HG02840 (cell line): ENCODE measurements at regions not wholly inside any gene's neighbourhood (a gene's known extent, or its start where the extent isn't known, plus 50 kb on each side); places are given as distances from the start of the nearest gene placed in this dataset.
"Not testable (repeated sequence)": the region's sequence is repeated elsewhere in the genome, so short reads cannot be mapped to it uniquely, and the experiment has no call there.

Source experiments
- ATAC-seq: cut with Tn5 transposase; IDR thresholded peaks from one replicate; pipeline ENCODE4 v1.9.1; 2021; ENCODE audit warnings: mild to moderate bottlenecking, moderate library complexity, moderate number of reproducible peaks; ENCODE audit not compliant: unreplicated experiment, low FRiP score

DNA sequence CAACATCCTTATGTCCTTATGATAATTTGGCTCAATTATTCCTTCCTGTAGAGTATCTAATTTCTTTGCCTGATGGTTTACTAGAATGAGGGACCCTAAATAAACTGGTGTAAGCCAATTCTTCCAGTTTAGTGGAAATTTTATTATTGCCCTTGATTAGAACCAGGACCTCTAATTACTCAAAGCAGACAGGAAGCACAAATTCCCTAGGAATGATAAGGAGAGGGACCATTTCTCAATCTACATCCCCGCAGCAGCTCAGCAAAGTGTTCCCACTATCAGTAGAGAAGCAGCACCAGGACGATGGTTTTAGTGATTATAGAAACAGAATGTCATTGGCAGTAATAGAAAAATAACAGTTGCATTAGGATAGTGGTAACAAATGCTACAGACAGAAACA lies 97.1 kb downstream of the PLPPR4 start:
- no peak for ATAC-seq

DNA sequence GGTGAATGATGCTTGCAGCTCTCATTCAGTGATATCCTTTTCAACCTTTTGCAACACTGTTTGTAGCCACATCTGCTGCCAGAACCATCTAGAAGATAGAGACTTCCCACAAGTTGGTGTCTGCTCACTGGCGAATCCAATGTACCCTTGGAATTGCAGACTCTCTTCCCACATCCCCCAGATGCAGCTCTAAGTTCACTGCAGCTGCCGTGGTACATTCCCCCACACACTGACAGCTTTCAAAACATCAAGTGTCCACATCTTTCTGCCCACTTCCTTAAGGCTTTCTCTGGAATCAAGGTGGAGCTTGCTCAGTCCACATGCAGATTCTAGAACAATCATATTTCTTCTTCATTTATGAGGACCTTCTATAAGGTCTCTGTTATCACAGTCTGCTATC lies 99.2 kb downstream of the PLPPR4 start:
- no peak for ATAC-seq

DNA sequence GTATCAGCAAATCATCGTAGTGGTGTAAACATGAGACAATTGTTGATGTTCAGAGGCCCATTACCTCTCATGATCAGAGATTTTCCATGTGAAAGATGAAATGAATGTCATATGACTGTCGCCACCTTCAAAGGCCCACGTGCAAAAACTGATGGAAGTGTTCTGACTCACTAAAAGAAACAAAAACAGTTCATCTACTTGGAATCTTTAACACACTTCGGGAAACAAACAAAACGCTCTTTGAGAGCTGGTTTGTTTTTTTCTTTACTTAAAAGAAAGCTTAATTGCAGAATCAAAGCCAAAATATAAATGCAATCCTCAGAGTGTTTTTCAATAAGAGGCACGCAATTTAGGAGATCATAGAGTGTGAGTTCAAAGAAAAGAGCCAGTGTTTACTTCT lies 100.8 kb downstream of the PLPPR4 start:
- ATAC-seq, result no peak

DNA sequence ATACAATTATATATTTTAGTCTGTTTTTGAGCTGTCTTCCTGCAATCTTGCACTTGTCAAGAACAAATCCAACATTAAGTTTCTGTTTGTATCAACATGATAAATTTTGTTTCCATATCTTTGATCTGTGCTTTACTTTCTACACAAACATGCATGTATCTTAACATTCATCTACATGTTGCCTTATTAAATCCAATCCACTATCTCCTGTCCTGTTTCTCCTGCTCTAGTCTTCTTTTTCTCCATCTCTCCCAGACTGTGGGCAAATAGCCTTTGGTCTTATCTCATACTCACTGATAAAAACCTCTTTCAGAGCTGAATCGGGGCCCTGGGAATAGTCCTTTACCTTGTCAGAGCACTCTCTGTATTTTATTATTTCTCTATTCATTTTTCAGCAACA lies 101.3 kb downstream of the PLPPR4 start:
- no peak for ATAC-seq

DNA sequence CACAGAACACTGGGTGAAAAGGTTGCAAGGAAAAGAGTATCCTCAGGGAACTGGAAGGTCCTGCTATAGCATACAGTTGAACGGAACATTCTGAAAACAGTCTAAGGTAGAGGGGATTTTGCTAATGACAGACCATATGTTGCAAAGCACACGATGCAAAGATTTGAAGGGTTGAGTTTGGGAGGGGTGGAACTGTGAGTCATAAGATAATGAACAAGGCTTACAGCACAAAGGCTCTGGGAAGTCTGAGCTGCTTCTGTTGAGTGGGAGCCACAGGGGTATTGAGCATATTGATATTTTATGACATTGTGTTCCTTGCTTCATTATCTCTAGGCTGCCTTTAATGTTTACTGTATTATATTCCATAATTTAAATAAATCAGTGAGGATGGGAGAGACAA lies 104.9 kb downstream of the PLPPR4 start:
- ATAC-seq, result no peak

DNA sequence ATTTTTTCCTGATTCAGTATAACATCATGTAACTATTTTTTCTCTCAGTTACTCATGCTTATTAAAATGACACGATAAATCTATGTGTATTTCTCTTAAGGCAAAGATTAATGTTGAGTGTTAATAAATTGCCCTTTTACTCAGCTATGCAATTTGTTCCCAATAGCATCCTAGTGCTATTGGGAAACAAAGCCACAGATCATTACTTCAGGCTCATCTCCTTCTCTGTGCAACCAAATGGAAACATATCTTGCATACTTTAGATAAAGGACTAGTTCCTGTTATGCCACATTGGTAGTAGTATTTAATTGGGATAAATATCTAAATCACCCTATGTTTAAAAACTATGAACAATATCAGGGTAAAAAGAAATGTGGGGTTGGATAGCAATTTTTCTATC lies 106.2 kb downstream of the PLPPR4 start:
- ATAC-seq, result no peak

DNA sequence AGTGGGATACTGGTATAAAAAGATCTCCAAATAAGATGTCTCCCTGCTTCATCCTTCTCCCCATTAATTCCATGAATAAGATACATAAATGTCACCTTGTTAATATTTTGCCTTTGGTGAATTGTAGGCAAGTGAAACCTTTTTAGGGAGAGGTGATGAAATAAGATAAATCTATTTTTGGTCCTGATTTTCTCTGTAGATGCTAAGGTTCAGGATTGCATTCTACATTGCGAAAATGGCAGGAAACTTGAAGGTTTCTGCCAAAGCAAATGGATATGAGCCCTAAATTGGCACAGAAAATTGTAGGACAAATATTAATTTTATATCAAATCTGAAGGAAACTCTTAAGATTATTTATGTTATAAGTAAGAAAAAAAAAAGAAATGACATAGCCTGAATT lies 107.1 kb downstream of the PLPPR4 start:
- ATAC-seq, result no peak

DNA sequence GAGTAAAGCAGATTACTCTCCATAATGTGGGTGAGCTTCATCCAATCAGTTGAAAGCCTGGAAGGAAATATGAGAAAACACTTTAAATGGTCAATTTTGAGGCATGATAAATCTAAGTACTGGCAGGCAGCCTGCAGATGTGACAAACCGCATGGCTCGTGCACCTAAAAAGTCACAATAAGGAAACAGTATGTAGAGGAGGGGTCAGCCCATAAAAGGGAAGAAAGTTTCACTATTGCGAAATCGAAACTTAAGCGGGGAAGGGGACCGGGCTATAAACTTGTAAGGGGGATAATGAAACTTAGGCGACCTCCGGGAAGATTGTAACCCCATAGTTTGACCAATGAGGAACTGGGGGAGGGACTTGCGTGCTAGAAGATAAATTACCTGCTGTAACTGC lies 109.8 kb downstream of the PLPPR4 start:
- no peak for ATAC-seq

DNA sequence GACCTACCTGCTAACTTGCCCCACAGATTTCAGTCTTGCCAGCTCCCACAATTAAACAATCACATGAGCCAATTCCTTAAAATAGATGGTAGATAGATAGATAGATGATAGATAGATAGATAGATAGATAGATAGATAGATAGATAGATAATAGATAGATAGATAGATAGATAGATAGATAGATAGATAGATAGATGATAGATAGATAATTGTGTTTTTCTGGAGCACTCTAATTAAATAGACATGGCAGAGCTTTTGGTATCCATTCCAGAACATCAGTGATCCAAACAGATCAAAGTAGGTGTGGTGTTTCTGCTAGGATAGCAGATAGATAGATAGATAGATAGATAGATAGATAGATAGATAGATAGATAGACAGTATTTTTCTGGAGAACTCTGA lies 110.4 kb downstream of the PLPPR4 start:
- not testable (repeated sequence) for ATAC-seq

DNA sequence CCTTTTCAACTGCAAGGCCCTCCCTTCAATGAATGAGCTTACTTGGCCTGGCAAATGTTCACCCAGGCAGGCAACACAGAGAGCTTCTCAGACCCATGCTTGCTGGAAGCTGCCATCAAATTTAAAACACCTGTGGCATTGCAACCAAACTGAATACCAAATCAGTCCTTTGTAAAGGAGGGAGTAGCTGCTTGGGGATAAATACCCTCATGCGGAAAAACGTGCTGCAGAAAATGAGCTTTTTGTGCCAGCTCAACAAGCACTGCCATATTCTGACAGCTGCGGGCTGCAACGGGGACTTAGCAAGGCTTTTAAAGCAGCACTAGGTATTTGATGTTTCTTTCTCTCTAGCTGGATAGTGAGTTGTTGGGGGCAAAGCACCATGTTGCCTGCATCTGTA lies 119.7 kb downstream of the PLPPR4 start:
- no peak for ATAC-seq

DNA sequence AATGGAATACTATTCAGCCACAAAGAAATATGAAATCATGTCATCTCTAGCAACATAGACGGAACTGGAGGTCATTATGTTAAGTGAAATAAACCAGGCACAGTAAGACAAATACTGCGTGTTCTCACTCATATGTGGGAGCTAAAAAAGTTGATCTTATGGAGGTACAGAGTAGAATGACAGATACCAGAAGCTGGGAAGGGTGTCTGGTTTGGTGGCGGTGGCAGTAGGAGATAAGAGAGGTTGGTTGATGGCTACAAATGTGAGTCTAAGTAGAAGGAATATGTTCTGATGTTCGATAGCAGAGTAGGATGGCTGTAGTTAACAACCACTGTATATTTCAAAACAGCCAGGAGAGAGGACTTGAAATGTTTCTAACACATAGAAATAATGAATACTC lies 121.6 kb downstream of the PLPPR4 start:
- ATAC-seq, result no peak

DNA sequence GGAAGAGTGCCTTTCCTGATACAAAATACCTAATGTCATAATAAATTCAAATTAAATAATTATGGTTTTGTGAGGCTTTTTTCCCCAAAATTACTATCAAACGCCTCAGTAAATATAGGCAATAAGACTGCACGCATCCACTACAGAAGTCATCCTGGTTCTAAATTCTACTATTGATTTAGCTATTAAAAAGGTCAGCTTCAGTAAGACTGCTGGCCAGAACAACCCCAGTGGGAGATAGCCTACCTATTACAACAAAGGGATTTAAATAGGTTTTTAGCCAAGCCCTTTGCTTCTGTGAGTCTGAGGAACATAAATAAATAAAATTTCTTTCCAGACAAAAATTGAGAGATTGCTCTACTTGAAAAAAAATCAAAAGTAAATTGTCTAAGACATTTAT lies 132.1 kb downstream of the PLPPR4 start:
- no peak for ATAC-seq

DNA sequence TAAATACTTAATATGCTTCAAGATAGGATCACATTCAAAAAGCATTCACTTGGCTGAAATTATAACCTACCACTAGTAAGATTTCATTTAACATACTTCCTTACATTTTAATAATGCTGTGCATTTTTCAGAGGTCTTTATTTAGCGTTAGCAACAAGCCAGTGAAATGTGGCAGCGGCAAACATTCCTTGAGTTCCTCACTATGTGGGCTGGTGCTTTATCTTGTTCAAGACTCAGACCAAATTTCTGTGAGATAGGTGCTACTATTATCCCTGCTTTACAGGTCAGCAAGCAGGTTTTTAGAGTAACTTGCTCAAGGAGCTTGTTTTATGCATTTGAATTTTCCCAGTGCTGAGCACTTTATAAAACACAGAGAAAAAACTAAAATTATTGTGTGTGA lies 132.7 kb downstream of the PLPPR4 start:
- ATAC-seq, result no peak

DNA sequence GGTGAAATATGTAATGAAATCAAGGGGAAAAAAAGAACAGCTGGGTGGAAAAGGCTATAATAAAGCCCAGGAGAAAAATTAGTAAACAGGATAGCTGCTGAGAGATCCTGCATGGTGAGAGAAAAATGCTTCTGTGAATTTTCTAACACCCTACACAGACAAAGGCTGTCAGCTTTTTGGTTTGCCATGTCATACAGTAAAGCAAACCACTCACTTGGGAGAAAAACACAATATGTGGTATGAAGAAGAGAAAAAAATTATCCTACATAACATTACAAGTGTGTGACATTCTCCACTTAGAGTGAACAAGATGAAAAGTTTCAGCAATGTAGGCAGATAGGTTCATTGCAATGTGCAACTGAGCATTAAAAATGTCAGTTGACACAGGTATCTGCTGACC lies 133.6 kb downstream of the PLPPR4 start:
- no peak for ATAC-seq

DNA sequence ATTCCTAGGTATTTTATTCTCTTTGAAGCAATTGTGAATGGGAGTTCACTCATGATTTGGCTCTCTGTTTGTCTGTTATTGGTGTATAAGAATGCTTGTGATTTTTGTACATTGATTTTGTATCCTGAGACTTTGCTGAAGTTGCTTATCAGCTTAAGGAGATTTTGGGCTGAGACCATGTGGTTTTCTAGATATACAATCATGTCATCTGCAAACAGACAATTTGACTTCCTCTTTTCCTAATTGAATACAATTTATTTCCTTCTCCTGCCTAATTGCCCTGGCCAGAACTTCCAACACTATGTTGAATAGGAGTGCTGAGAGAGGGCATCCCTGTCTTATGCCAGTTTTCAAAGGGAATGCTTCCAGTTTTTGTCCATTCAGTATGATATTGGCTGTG lies 137.3 kb downstream of the PLPPR4 start:
- not testable (repeated sequence) for ATAC-seq

DNA sequence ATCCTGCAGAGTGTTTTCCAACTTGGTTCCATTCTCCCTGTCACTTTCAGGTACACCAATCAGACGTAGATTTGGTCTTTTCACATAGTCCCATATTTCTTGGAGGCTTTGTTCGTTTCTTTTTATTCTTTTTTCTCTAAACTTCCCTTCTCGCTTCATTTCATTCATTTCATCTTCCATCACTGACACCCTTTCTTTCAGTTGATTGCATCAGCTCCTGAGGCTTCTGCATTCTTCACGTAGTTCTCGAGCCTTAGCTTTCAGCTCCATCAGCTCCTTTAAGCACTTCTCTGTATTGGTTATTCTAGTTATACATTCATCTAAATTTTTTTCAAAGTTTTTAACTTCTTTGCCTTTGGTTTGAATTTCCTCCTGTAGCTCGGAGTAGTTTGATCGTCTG lies 140.1 kb downstream of the PLPPR4 start:
- ATAC-seq, result not testable (repeated sequence)

DNA sequence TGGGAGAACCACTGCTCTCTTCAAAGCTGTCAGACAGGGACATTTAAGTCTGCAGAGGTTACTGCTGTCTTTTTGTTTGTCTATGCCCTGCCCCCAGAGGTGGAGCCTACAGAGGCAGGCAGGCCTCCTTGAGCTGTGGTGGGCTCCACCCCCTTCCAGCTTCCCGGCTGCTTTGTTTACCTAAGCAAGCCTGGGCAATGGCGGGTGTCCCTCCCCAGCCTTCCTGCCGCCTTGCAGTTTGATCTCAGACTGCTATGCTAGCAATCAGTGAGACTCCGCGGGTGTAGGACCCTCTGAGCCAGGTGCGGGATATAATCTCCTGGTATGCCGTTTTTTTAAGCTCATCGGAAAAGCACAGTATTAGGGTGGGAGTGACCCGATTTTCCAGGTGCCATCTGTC lies 141.0 kb downstream of the PLPPR4 start:
- not testable (repeated sequence) for ATAC-seq

DNA sequence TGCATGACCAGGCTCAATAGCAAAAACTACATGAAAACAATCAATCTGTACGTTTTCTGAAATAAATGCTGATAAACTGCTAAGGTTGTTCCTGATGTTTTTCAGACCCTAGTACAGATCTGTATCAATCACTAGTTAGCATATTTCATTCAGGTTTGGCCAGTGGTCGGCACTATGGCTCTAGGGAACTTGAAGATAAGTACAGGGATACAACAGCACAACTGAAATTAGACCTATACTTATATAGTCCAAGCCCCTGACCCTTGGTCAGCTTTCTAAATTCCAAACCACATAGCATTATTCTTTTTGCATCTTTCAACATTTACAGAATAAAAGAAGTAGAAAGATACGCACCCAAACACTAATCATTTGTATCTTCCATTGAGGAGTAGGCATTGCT lies 142.7 kb downstream of the PLPPR4 start:
- no peak for ATAC-seq

DNA sequence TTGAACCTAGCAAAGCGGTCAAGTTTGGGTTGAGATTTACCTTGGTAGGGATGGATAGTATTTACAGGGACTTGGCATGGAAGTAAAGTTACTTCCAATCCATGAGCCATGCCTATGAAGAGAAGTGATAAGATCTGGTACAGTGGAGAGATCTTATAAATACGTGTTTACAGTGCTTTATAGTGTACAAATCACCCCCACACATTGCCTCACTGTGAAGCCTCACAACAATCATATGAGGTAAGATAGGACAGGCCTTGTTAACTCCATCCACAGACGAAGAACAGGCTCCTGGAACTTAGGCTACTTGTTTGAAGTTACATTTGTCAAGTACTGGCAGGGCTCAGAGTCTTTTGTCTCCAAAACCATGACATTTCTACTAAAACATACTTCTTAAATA lies 159.8 kb downstream of the PLPPR4 start:
- no peak for ATAC-seq

DNA sequence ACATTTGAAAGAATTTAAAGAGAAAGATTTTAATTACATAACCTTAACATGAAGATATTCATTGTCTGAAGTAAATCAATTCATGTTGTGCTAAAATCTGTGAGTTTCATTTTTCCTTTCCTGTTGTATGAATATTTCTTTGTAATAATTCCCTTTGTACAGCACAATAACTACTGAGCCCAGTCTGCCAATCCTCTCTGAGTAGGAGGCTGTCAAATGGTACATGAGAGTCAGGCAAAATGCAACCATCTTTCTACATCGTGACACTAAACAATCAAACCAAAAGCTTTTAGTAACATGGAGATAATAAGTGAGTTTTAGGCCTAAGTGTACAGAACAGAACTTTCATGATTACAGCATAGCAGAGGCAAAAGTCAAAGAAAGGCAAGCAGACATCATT lies 165.5 kb downstream of the PLPPR4 start:
- no peak for ATAC-seq

DNA sequence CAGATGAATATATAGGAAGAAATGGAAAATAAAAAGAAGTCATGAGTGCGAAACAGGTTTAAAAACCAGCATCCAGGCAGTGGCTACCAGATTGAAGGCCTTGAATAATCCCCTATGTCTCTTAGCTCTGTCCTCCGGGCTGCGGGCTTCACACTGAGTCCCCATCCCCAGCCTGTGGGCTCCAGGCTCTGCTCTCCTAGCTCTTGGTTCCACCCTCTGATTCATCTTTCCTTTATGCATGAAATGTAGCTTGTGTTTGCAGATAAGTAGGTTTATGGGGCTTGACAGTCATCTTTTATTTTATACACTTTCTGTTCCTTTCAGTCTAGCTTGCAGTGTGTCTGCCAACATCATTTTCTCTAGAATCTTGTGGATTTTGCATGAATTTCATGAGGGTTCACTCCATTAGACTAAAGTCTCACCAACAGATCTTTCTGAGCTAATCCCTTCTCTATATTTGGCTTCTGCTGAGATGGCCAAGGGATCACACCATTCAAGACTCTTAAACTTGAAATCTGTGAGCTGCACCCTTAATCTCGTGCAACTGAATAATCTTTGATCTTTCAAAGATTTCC lies 174.5 kb downstream of the PLPPR4 start:
- ATAC-seq, result no peak

DNA sequence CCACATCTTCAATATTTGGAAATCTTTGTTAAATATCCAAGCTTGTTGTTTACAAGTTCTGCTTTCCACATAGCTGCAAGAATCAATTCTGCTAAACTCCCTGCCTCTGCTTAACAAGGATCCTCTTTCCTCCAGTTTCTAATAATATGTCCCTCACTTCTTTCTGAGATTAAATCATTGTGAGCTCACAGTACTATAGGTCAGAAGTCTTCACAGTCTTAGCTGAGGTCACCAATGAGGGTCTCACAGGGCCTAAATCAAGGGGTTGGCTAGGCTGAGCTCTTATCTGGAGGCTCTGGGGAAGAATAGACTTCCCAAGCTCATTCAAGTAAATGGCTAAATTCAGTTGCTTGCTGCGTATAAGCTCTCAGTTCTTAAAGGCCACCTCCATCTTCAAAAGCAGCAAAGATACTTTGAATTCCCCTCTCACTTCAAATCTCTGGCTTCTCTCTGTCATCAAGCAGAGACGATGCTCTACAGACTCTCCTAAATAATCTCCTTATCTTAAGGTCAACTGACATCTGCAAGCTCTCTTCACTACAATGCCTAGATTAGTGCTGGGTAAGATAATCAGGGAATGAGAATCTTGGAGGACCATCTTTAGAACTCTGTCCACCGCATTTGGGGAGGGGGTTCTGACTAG lies 175.3 kb downstream of the PLPPR4 start:
- no peak for ATAC-seq
